ENCODE measurements at regions not wholly inside any gene's neighbourhood (a gene's known extent, or its start where the extent isn't known, plus 50 kb on each side); places are given as distances from the start of the nearest gene placed in this dataset.

GRCh38 chr18:11496526-11497172 lies 112.7 kb upstream of the SLC35G4 start:
- TF ChIP-seq CTCF (IDR thresholded peaks at IDR 0.05; ENCODE audit: low read length) (no peak), EZH2 (IDR thresholded peaks at IDR 0.05; ENCODE audit: borderline replicate concordance, low read length) (no peak)
